IPS-NIHi7 (cell line): ENCODE measurements at regions not wholly inside any gene's neighbourhood (a gene's known extent, or its start where the extent isn't known, plus 50 kb on each side); places are given as distances from the start of the nearest gene placed in this dataset.
"Not testable (repeated sequence)": the region's sequence is repeated elsewhere in the genome, so short reads cannot be mapped to it uniquely, and the experiment has no call there.

ENCODE experiments used
- DNase-seq: peaks from one replicate; pipeline ENCODE4 v3.0.0; 2012; ENCODE audit warnings: mixed read lengths; ENCODE audit errors: extremely low spot score

DNA sequence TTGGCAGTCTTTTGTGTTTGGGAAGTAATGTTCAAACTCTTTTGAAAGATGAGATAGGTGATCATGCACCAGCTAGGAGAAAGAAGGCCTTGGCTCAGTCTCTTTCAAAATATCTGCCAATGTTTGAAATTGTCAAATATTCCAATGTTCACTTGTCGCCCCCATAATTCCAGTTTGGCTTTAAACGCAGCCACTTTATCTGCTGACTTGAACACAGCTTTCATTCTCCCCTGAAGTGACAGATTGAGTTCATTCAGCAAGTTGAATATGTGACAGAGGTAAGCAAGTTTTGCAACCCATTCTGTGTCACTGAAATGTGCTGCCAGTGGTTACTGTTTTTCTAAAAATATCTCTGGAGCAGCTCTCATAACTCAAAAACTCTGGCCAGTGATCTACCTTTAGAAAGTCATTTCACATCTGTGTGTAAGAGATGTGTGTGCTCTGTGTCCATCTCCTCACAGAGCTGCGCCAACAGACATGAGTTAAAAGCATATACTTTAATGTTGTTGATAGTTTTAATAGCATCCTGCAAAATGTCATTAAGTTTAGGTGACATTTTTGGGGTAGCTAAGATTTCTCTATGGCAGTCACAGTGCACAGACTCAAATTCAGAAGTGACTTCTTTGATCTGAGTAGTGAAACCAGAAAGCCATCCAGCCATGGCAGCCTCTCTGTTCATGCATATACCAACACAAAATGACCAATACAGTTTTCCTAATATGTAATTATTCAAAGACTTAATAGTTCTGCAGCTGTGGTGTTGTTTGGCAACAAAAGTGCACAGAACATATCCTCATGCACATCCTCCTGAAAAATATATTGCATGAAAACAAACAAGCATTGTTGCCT is 614.3 kb upstream of the MIS18BP1 start:
- no peak for DNase-seq

- no peak for DNase-seq
Observed at GRCh38 chr14:45838597-45838996, 585.6 kb upstream of the MIS18BP1 start.

GRCh38 chr14:45819107-45819506 is 566.1 kb upstream of the MIS18BP1 start:
- DNase-seq, result no peak

DNA sequence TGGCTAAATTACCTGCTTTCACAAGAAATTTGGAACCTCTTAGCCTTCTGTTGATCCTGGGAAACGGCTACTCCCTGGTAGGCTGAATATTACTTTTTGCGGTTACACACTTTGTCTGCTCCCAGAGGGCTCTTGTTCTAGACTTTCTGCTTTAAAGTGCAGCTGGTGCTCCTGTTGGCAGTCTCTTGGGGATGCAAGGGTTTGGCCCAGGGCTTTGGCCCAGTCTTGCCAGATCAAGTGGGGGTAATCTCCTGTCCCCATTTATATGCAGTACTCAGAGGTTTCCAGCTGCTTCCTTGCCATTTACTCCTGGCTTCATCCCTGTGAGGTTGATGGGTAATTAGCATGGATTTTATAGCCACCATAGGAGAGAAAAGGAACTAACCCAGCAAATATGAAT is 558.2 kb upstream of the MIS18BP1 start:
- no peak for DNase-seq

- DNase-seq, result no peak
Observed at GRCh38 chr14:45810152-45810872, 557.3 kb upstream of the MIS18BP1 start.

DNA sequence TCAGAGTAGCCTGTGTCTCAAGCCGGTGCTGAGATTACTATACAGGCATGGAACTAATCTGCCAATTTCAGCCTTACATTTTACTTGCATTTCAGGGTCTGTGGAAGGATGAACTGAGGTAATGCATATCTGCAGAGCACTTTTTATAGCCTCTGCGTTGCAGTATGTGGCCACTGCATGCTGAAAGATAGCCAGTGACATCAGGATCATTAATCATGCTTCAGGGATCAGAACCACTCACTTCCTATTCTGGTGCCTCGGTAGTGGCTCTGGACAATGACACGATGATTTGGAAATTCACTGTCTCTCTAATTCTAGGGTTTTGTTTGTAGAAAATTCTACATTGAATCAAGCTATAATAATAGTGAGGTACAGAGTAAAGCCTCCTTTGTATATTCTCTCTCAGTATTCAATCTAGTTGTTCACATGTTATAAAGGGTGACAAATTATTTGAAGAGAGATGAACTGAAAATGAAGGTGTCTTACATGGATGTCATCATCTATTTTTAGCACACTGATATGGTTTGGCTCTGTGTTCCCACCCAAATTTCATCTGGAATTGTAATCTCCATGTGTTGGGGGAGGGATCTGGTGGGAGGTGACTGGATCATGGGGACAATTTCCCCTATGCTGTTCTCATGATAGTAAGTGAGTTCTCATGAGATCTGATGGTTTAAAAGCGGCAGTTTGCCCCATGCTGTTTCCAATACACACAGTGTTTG is 554.3 kb upstream of the MIS18BP1 start:
- no peak for DNase-seq

GRCh38 chr14:45799511-45799910 is 546.5 kb upstream of the MIS18BP1 start:
- DNase-seq, result no peak

DNA sequence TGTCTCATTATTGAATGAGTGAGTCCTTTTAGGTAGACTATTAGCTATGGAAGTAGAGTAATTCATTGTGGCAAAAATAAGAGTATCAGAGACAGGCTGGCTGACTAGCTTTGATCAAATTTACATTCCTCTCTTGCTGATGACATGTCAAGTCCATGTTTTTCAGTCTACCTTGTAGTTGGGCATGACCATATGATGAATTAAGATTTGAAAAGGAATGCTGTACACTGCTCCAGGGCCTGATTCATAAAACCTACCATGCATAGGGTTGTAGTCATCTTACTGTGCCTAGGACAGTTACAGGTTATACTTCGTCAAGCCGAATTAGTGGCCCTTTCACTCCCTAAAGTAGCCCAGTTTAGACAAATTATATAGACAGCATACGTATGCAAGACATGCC is 545.7 kb upstream of the MIS18BP1 start:
- DNase-seq, result no peak

DNA sequence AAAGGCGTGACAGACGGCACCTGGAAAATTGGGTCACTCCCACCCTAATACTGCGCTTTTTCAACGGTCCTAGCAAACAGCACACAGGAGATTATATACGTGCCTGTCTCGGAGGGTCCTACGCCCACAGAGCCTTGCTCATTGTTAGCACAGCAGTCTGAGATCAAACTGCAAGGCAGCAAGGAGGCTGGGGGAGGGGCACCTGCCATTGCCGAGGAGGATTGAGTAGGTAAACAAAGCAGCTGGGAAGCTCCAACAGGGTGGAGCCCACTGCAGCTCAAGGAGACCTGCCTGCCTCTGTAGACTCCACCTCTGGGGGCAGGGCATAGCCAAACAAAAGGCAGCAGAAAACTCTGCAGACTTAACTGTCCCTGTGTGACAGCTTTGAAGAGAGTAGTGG is 543.0 kb upstream of the MIS18BP1 start:
- not testable (repeated sequence) for DNase-seq

DNA sequence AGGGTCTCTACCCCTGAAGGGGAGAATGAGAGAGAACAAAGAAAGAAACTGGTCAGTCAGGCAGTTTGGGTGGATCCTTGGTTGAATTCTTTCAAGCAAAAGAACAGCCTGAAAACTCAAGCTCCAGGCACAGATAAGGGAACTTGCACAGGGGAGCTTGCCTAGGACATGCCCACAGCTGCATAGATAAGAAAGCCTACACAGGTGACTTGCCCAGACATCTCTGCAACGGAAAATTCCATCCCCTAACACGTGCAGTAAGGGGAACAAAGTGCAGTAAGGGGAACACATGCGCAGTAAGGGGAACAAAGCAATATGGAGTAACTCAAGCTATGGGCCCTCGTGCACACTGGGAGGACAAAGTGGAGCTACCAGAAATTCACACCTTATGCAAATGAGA is 540.1 kb upstream of the MIS18BP1 start:
- no peak for DNase-seq

- no peak for DNase-seq
Observed at GRCh38 chr14:45790293-45790692, 537.3 kb upstream of the MIS18BP1 start.

DNA sequence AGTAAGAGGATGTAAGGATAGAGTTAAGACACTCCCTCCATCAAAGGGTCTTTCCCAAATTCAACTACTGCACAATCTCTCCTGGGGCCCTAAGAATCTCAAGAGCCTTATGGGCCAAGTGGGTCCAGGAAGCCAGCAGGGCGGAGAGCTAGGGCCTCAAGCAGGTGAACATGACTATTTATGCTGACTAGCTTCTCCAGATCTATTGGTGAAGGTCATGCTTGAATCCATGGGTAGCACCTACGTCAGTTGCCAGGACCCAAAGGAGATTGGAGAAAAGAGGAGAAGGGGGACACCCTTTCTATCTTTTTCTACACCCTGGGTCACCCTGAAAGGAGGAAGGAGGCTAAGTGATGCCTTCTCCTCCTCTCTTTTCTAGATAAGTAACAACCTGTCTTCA is 534.2 kb upstream of the MIS18BP1 start:
- no peak for DNase-seq

DNA sequence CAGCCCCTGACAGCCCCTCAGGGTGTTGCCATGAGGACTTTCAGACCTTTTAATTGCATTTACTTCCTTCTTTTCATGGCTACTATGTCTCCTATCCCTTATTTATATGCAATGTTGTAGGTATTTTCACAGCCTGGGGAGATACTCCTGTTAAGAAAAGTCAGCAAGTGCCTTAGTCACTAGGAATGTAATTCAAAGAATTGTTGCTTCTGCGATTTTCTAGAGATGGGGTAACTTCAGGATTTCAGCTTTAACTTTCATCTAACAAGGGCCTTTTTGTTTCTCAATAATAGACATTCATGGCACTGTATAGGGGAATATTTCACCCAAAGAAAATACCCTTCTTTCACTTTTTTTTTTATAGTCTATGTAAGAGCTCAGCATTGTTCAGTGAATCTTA is 533.3 kb upstream of the MIS18BP1 start:
- no peak for DNase-seq

DNA sequence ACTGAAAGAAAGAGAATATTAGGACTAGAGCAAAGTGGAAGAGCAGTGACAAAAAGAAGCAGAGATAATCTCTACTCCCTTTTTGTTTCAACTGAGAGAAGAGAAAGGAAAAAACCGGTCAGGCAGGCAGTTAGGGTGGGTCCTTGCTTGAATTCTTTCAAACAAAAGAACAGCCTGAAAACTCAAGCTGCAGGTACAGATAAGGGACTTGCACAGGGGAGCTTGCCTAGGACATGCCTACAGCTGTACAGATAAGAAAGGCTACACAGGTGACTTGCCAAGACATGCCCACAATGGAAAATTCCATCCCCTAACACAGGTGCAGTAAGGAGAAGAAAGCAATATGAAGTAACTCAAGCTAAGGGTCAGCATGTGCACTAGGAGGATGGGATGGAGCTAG is 532.2 kb upstream of the MIS18BP1 start:
- DNase-seq, result no peak

DNA sequence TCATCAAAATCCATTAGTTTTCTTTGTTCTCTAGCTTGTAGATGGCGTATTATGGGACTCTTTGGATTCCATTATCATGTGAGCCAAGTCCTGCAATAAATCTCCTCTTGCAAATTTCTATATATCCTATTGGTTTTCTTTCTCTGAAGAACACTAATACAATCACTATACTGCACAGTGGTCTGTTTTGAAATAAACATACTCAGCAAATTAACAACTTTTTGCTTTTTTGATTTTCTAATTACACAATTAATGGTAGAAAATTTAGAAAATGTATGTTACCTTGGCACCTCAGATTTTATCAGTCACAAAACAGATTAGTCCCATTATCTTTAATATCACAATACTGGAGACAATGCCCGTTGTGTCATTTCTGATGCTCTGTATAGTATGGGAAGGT is 513.2 kb upstream of the MIS18BP1 start:
- no peak for DNase-seq

GRCh38 chr14:45757655-45758054 is 504.7 kb upstream of the MIS18BP1 start:
- no peak for DNase-seq

- not testable (repeated sequence) for DNase-seq
Observed at GRCh38 chr14:45756412-45756811, 503.4 kb upstream of the MIS18BP1 start.

GRCh38 chr14:45743884-45744283 is 490.9 kb upstream of the MIS18BP1 start:
- no peak for DNase-seq

GRCh38 chr14:45742187-45742586 is 489.2 kb upstream of the MIS18BP1 start:
- no peak for DNase-seq

DNA sequence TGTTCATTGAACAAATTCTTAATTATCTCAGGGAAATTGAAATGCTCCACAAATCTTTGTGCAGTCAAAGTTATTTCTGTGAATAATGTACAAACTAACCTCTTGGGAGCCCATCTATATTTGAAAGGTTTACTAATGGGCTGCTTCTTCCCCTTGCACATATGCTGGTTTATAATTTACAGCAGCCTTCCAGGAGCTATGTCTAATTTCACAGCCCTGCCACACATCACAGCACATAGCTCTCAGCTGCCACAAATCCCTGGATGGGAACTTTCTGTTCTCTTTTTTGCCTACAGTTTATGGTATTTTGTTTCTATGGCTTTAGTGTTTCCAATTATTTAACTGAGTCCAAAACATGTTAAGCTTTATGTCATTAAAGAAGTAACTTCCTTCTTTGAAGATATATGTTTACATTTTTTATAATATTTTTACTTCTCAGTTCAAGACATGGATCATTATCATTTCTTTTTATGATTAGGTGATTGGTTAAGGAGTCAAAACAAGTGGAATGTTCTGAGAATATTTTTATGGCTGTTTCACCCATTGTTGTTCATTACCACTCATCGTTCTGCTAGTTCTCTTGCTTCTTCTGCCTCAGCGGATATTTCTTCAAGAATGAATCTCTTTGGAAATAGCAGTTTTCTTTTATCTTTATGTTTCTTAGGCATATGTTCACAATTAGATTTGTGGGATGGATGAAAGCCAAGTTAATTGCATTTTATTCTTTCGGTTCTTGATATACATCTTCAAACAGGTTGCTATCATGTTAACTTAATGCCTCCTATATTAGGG is 475.6 kb upstream of the MIS18BP1 start:
- DNase-seq, result no peak

- DNase-seq, result no peak
Observed at GRCh38 chr14:45727133-45727532, 474.1 kb upstream of the MIS18BP1 start.

GRCh38 chr14:45721472-45721871 is 468.5 kb upstream of the MIS18BP1 start:
- no peak for DNase-seq
